ENCODE measurements at regions not wholly inside any gene's neighbourhood (a gene's known extent, or its start where the extent isn't known, plus 50 kb on each side); places are given as distances from the start of the nearest gene placed in this dataset.
"Not testable (repeated sequence)": the region's sequence is repeated elsewhere in the genome, so short reads cannot be mapped to it uniquely, and the experiment has no call there.

DNA sequence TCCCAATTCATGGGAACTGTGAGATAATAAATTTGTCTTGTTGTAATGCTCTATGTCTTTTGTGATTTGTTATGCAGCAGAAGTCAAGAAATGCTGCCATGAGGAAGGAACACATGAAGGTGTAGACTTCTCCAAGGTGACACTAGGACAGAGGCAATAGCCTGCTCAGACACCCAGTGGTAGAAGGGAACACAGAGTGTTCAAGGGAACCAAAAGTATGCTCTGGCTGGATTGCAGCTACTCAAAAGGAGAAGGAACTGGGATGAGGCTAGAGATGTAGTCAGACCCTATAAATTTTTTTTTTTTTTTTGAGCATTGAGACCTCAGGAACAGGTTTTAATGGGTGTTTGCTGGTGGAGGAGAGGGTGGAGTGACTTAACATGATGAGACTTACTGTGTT lies 232.5 kb downstream of the PARP8 start:
- DNase-seq = no peak

DNA sequence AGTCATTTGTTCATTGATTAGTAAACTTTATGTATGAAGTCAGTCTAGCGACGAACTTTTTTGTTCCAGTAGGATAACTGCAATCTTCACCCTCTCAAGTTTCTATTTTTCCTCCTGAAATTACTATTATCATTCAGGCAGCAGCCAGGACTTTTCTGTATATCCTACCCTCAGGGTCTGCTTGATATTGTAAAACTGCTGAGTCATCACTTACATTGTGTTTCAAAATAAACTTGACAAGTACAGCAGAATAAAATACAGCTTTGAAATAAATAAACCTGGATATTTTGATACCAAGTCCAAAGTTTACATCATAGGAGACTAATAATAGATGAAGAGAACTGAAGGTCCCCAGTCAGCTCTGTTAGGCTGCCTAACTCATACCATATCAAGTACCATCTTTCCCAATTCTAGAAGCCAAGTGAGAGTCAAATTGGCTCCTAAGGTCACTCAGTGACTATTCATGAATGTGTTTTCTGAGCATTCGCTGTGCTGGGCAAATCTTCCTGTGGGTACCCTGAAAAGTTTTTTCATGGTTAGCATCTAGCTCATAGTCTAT lies 234.6 kb downstream of the PARP8 start:
- no peak for DNase-seq

- DNase-seq = no peak
Observed at GRCh38 chr5:50903651-50904050, 237.2 kb downstream of the PARP8 start.

DNA sequence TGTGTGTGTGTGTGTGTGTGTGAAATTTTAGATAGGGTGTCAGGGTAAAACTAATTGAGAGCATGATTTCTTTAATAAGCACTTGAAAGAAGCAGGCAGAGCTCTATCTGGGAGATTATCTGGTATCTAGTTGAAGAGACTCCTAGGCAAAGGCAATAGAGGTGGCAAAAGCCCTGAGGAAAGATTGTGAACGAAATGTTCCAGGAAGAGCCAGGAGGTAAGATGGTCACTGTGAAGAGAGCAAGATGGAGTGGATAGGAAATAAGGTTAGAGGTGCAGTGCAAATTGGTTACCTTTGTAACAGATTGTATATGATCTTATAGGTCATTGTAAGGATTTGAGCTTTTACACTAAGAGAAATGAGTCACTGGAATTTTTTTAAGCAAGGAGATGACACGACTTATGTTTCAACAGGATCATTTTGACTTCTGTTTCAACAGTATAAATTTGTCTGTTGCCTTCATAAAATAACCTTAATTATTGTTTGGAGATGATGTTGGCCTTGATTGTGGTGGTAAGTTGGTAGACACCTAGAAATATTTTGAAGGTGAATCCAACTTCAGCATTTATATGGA lies 239.6 kb downstream of the PARP8 start:
- DNase-seq = no peak

- not testable (repeated sequence) for DNase-seq
Observed at GRCh38 chr5:50920160-50920559, 253.7 kb downstream of the PARP8 start.

DNA sequence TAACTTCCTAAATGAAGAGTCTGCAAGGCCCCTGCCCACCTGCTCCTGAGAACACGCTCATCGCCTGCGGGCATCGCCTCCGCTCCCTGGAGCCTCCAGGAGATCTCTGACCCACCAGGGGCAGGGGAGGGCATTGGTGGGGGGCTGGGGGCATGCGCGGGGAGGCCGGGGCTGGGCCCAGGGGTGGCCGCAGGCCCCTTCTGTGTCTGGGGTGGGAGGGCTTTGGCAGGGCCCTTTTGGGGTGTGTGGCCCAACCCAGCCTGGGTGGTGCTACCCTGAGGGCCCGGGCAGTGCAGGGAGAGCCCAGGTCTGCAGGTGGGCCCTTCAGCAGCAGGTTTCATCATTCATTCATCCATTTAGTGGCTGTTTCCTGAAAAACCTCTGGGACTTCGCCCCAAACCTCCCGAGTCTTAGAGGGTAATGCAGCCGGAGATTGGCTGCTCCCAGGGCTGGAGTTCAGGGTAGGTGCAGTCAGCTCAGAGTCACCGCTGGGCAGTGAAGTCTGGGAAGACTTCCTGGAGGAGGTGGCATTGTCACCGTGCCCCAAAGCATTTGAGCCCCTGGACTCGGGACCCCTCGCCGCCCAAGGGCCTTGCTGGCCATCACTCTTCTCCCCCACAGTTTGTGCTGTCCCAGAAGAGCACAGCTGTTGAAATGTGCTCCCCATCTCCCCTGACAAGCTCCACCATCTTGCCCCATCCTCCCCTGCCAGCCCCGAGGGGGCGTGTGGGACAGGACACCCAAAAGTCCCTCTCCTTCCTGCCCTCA lies 255.1 kb downstream of the PARP8 start:
- no peak for DNase-seq

- not testable (repeated sequence) for DNase-seq
Observed at GRCh38 chr5:50922134-50922941, 255.9 kb downstream of the PARP8 start.

GRCh38 chr5:50922942-50923767 lies 256.7 kb downstream of the PARP8 start:
- DNase-seq = no peak

- DNase-seq = no peak
Observed at GRCh38 chr5:50923768-50924494, 257.5 kb downstream of the PARP8 start.

- DNase-seq = no peak
Observed at GRCh38 chr5:50927953-50928352, 261.5 kb downstream of the PARP8 start.

DNA sequence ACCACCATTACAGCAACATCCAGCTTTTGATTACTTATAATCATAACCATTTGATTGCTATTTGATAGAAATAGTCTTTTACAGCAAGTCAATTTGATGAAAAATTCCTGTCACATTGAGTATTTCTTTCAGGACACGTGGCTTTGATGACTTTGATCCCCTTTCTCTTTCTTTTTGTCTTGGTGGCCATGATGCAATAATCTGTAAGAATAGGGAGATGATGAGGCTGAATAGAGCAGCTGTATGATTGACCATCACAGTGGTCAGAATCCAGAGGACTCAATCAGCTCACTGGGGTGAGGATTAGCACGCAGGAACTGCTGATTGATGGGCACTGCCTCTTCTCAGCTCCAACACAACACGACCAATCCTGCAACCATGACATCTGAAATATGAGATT lies 262.7 kb downstream of the PARP8 start:
- no peak for DNase-seq

DNA sequence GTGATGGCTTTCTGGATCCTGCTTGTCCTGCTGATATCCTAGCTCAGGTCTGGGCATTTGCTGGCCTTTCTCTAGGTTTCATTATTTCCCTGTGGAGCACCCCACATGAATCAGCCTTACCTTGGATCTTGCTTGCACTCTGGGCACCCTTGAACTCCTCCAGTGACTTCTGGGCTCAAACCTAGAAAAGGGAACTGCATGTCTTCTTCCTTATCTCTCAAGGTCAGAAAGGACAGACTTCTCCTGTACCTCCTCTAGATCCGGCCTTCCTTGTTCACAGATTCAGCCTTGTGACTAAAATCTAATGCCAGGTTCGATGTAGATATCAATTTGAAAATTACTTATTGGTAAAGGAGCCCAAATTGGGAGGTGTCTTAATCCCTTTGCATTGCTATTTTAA lies 267.9 kb downstream of the PARP8 start:
- DNase-seq = no peak

DNA sequence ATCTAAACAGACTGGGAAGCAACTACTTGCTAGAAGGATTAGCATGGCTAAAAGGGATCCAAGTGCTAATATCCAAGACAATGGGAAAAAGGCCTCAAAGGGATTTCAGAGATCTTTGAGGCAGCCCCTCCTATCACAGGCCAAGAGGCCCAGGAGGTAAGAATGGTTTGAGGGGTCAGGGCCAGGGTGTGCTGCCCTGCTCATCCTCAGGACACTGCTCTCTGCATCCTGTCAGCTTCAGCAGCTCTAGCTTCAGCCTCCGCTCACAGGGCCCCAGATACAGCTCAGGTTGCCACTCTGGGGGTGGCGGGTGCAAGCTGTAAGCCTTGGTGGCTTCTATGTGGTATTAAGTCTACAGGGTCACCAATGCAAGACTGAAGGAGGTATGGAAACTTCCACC lies 278.7 kb downstream of the PARP8 start:
- DNase-seq = no peak

DNA sequence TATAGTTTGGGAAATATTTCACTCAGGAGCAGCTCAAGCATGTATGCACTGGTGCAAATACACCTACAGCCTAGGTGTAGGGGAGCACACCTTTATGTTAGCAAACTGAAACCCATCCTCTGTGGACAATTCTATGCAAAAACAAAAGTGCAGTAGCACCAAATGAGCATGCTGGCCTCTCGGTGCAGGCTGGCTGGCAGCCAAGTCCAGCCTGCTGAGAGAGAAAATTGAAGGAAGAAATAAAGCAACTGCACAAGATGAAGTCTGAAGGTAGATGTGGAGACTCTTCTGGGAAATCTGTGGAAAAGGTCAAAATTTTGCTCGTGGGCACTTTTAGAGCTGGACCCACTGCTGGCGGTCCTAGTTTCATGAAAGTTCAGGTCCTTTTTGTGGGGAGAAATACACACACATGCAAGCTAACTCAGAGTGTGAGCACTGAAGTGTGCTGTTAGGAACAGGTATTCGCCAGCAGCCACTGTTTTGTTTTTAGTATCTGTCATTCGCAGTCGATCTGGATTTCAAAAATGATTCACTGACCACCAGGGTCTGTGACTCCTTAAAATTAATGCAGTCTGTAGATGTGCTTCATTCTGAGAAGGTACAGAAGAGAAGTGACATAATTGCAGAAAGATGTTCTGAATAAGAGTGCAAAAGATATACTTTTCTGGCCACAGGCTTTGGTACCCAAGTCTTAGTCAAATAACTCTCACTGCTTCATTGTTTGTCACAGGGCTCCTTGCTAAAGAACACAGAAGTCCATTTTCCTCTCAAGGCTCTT lies 281.7 kb downstream of the PARP8 start:
- no peak for DNase-seq

DNA sequence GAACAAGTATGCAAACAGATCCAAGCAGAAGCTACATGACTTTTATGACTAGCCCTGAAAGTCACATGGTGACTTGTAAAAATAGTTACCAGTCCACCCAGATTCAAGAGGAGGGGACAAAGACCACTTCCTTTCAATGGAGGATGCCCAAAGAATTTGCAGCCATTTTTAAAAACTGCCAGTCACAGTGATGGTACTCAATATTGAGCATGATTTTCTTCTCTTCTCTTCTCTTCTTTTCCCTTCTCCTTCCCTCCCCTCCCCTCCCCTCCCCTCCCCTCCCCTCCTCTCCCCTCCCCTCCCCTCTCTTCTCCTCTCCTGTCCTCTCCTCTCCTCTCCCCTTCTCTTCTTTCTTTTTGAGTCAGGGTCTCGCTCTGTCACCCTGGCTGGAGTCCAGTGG lies 286.9 kb downstream of the PARP8 start:
- DNase-seq = no peak

- DNase-seq = no peak
Observed at GRCh38 chr5:50958852-50959457, 292.5 kb downstream of the PARP8 start.

GRCh38 chr5:50962934-50963872 lies 296.8 kb downstream of the PARP8 start:
- peak; percentile 51 for DNase-seq

GRCh38 chr5:50963971-50964745 lies 297.7 kb downstream of the PARP8 start:
- DNase-seq = no peak

Measured in activated CD4-positive, alpha-beta T cell treated with anti-CD3 and anti-CD28 coated beads, Interleukin-2, amount 50 U/mL, for 1 hour (primary cell).